Neural cell (in vitro differentiated cells): ENCODE measurements at regions not wholly inside any gene's neighbourhood (a gene's known extent, or its start where the extent isn't known, plus 50 kb on each side); places are given as distances from the start of the nearest gene placed in this dataset.

Source experiments
- H2AFZ ChIP-seq: fragments of 200-600, 300-800 bp; sonication (generic), shearing (Covaris generic); 2 replicates; pipeline ENCODE4 v1.6.0; 2014; ENCODE audit warnings: low read depth, mild to moderate bottlenecking, antibody characterized with exemption, low read length, moderate library complexity
- H3F3A ChIP-seq: fragments of 200-600 bp; shearing (Covaris generic); 2 replicates; pipeline ENCODE4 v1.6.1; 2016; ENCODE audit warnings: mild to moderate bottlenecking, moderate library complexity, mixed read lengths, antibody characterized with exemption, low read length; ENCODE audit not compliant: insufficient read depth, poor library complexity, severe bottlenecking
- H3K27ac ChIP-seq: fragments of 200-600, 300-800 bp; sonication (generic), shearing (Covaris generic); 2 replicates; pipeline ENCODE4 v1.5.1; 2014; ENCODE audit warnings: mild to moderate bottlenecking, low read length, moderate library complexity
- H3K27me3 ChIP-seq: fragments of 300-800, 200-600 bp; sonication (generic), shearing (Covaris generic); 2 replicates; pipeline ENCODE4 v1.6.0; 2014; ENCODE audit warnings: mild to moderate bottlenecking, low read depth, low read length, moderate library complexity; ENCODE audit not compliant: insufficient read depth
- H3K36me3 ChIP-seq: fragments of 300-800, 200-600 bp; sonication (generic), shearing (Covaris generic); 2 replicates; pipeline ENCODE4 v1.5.1; 2014; ENCODE audit warnings: mild to moderate bottlenecking, antibody characterized with exemption, low read length, moderate library complexity; ENCODE audit not compliant: insufficient read depth
- H3K4me2 ChIP-seq: fragments of 300-800, 200-600 bp; sonication (generic), shearing (Covaris generic); 2 replicates; pipeline ENCODE4 v1.6.0; 2014; ENCODE audit warnings: mild to moderate bottlenecking, low read length
- H3K4me3 ChIP-seq: fragments of 300-800, 200-600 bp; sonication (generic), shearing (Covaris generic); 2 replicates; pipeline ENCODE4 v1.5.1; 2014; ENCODE audit warnings: mild to moderate bottlenecking, low read length, moderate library complexity
- H3K79me2 ChIP-seq: fragments of 200-600 bp; shearing (Covaris generic); replicated peaks from 2 replicates; pipeline ENCODE4 v1.6.0; 2014; ENCODE audit warnings: mild to moderate bottlenecking, low read length, moderate library complexity; ENCODE audit not compliant: insufficient read depth
- H3K9ac ChIP-seq: fragments of 300-800, 200-600 bp; sonication (generic), shearing (Covaris generic); 2 replicates; pipeline ENCODE4 v1.6.1; 2016; ENCODE audit warnings: mild to moderate bottlenecking, low read length, mixed read lengths
- H3K9me2 ChIP-seq: fragments of 200-600 bp; shearing (Covaris generic); 2 replicates; pipeline ENCODE4 v1.6.1; 2016; ENCODE audit warnings: mild to moderate bottlenecking, low read length, mixed read lengths; ENCODE audit not compliant: insufficient read depth
- H3K9me3 ChIP-seq: fragments of 200-600, 300-800 bp; sonication (generic), shearing (Covaris generic); 2 replicates; pipeline ENCODE4 v1.6.1; 2016; ENCODE audit warnings: mild to moderate bottlenecking, mixed run types, low read length, moderate library complexity, mixed read lengths
- H4K20me1 ChIP-seq: fragments of 200-600 bp; shearing (Covaris generic); 2 replicates; pipeline ENCODE4 v1.6.1; 2016; ENCODE audit warnings: mild to moderate bottlenecking, mixed run types; ENCODE audit not compliant: insufficient read depth
- CTCF ChIP-seq: fragments of 450-650 bp; IDR thresholded peaks from 2 replicates; pipeline ENCODE4 v1.5.1; 2014; ENCODE audit warnings: antibody characterized with exemption, mild to moderate bottlenecking, moderate library complexity; ENCODE audit not compliant: poor library complexity, severe bottlenecking
- EP300 ChIP-seq: fragments of 450-650 bp; conservative IDR thresholded peaks from 2 replicates; pipeline ENCODE4 v1.6.1; 2014; ENCODE audit warnings: antibody characterized with exemption, mild to moderate bottlenecking, moderate library complexity; ENCODE audit not compliant: poor library complexity, severe bottlenecking
- EZH2 ChIP-seq: fragments of 200-600, 300-800 bp; shearing (Covaris generic), sonication (generic); IDR thresholded peaks from 2 replicates; pipeline ENCODE4 v1.6.1; 2014; ENCODE audit warnings: antibody characterized with exemption, low read length, borderline replicate concordance, mild to moderate bottlenecking; ENCODE audit not compliant: insufficient read depth, poor library complexity, severe bottlenecking
- MXI1 ChIP-seq: fragments of 450-650 bp; conservative IDR thresholded peaks from 2 replicates; pipeline ENCODE4 v1.6.1; 2014; ENCODE audit warnings: antibody characterized with exemption, mild to moderate bottlenecking; ENCODE audit not compliant: poor library complexity, severe bottlenecking
- POLR2AphosphoS5 ChIP-seq: IDR thresholded peaks from 2 replicates; pipeline ENCODE4 v1.6.1; 2012
- RAD21 ChIP-seq: fragments of 450-650 bp; conservative IDR thresholded peaks from 2 replicates; pipeline ENCODE4 v1.6.1; 2014; ENCODE audit warnings: antibody characterized with exemption, mild to moderate bottlenecking, moderate library complexity
- REST ChIP-seq: IDR thresholded peaks from 2 replicates; pipeline ENCODE4 v1.6.1; 2012; ENCODE audit warnings: borderline replicate concordance
- SMC3 ChIP-seq: fragments of 450-650 bp; conservative IDR thresholded peaks from 2 replicates; pipeline ENCODE4 v1.6.1; 2014; ENCODE audit warnings: antibody characterized with exemption, mild to moderate bottlenecking, moderate library complexity; ENCODE audit not compliant: poor library complexity
- TAF1 ChIP-seq: IDR thresholded peaks from 2 replicates; pipeline ENCODE4 v1.6.1; 2012; ENCODE audit warnings: low read depth

- no peak for TF ChIP-seq TAF1
- TF ChIP-seq CTCF = no peak
- no peak for TF ChIP-seq EP300
- TF ChIP-seq REST = no peak
- TF ChIP-seq EZH2 = no peak
- no peak for TF ChIP-seq MXI1
- TF ChIP-seq SMC3 = no peak
- no peak for TF ChIP-seq POLR2AphosphoS5
- no peak for TF ChIP-seq RAD21
- Histone ChIP-seq H2AFZ (no peak overlapping the region), H3K36me3 (no peaks in the 10 kb centered on the region), H3K27ac (no peak overlapping the region), H3K79me2 (no peaks in the 10 kb centered on the region), H3K27me3 (no peaks in the 10 kb centered on the region), H3K9me2 (no peaks in the 10 kb centered on the region), H4K20me1 (no peaks in the 10 kb centered on the region), H3F3A (no peaks in the 10 kb centered on the region), H3K4me3 (no peak overlapping the region), H3K4me2 (no peak overlapping the region), H3K9me3 (no peaks in the 10 kb centered on the region), H3K9ac (no peak overlapping the region)
Measured at GRCh38 chr4:28788929-28789490, 1928.4 kb downstream of the STIM2 start.

- H3K27ac ChIP-seq = no peak overlapping the region
- H3F3A ChIP-seq = no peaks in the 10 kb centered on the region
- H3K9ac ChIP-seq = no peak overlapping the region
- no peaks in the 10 kb centered on the region for H3K79me2 ChIP-seq
- no peaks in the 10 kb centered on the region for H4K20me1 ChIP-seq
- no peaks in the 10 kb centered on the region for H3K9me2 ChIP-seq
- no peaks in the 10 kb centered on the region for H3K9me3 ChIP-seq
- H2AFZ ChIP-seq = no peak overlapping the region
- no peaks in the 10 kb centered on the region for H3K27me3 ChIP-seq
- TF ChIP-seq MXI1 (no peak), EZH2 (no peak), POLR2AphosphoS5 (no peak), RAD21 (no peak), TAF1 (no peak), EP300 (no peak), CTCF (no peak)
- no peak overlapping the region for H3K4me2 ChIP-seq
- H3K4me3 ChIP-seq = no peak overlapping the region
- H3K36me3 ChIP-seq = no peaks in the 10 kb centered on the region
Measured at GRCh38 chr4:28792917-28793597, 1927.1 kb upstream of the PCDH7 start.
